Endodermal cell (in vitro differentiated cells): ENCODE measurements at regions not wholly inside any gene's neighbourhood (a gene's known extent, or its start where the extent isn't known, plus 50 kb on each side); places are given as distances from the start of the nearest gene placed in this dataset.

Experiments used
- DNase-seq: peaks from one replicate; pipeline ENCODE4 v3.0.0-alpha.2; 2017
- H3K27ac ChIP-seq: 2 replicates; pipeline ENCODE4 v1.5.1; 2013; ENCODE audit warnings: mild to moderate bottlenecking, low read depth, low read length, moderate library complexity
- H3K27me3 ChIP-seq: 2 replicates; pipeline ENCODE4 v1.6.1; 2013; ENCODE audit warnings: mild to moderate bottlenecking, low read length, moderate library complexity; ENCODE audit not compliant: insufficient read depth, control insufficient read depth, poor library complexity, severe bottlenecking
- H3K36me3 ChIP-seq: 2 replicates; pipeline ENCODE4 v1.7.0; 2013; ENCODE audit warnings: mild to moderate bottlenecking, low read length, moderate library complexity; ENCODE audit not compliant: control insufficient read depth, insufficient read depth
- H3K4me1 ChIP-seq: one replicate; pipeline ENCODE4 v1.7.0; 2013; ENCODE audit warnings: low read length; ENCODE audit not compliant: control insufficient read depth, insufficient read depth
- H3K4me3 ChIP-seq: 2 replicates; pipeline ENCODE4 v1.5.1; 2013; ENCODE audit warnings: mild to moderate bottlenecking, low read length, moderate library complexity
- H3K9ac ChIP-seq: 2 replicates; pipeline ENCODE4 v1.6.1; 2013; ENCODE audit warnings: mild to moderate bottlenecking, low read length, moderate library complexity; ENCODE audit not compliant: poor library complexity, severe bottlenecking; ENCODE audit errors: extremely low read depth
- H3K9me3 ChIP-seq: 2 replicates; pipeline ENCODE4 v1.6.1; 2013; ENCODE audit warnings: mild to moderate bottlenecking, low read length, moderate library complexity; ENCODE audit not compliant: control insufficient read depth
- H3K27ac Mint-ChIP-seq: 2 replicates; pipeline ENCODE4 v1.8.0; 2020; ENCODE audit warnings: mixed read lengths
- H3K27me3 Mint-ChIP-seq: 2 replicates; pipeline ENCODE4 v1.8.0; 2021; ENCODE audit warnings: mild to moderate bottlenecking, mixed read lengths; ENCODE audit not compliant: insufficient read depth
- H3K36me3 Mint-ChIP-seq: 2 replicates; pipeline ENCODE4 v1.8.0; 2020; ENCODE audit warnings: low read depth, mixed read lengths
- H3K4me1 Mint-ChIP-seq: 2 replicates; pipeline ENCODE4 v1.8.0; 2020; ENCODE audit warnings: mixed read lengths
- H3K4me3 Mint-ChIP-seq: 2 replicates; pipeline ENCODE4 v1.8.0; 2020; ENCODE audit warnings: mild to moderate bottlenecking, moderate library complexity, mixed read lengths
- H3K9me3 Mint-ChIP-seq: 2 replicates; pipeline ENCODE4 v1.8.0; 2020; ENCODE audit warnings: mild to moderate bottlenecking, mixed read lengths
- CTCF ChIP-seq: fragments of 200-600 bp; sonication (generic); conservative IDR thresholded peaks from 2 replicates; pipeline ENCODE4 v1.5.0; 2021; ENCODE audit warnings: antibody characterized with exemption, mild to moderate bottlenecking
- WGBS, 2 experiments: methylation state at CpG; one replicate each; pipeline versions ENCODE4 v1.1.5 to v1.1.7; 2013; ENCODE audit warnings: missing lambda C conversion rate in 2 of 2, mixed read lengths in 1 of 2; ENCODE audit not compliant: insufficient coverage in 1 of 2, insufficient read length in 1 of 2; 5-methylcytosine and 5-hydroxymethylcytosine counted together

DNA sequence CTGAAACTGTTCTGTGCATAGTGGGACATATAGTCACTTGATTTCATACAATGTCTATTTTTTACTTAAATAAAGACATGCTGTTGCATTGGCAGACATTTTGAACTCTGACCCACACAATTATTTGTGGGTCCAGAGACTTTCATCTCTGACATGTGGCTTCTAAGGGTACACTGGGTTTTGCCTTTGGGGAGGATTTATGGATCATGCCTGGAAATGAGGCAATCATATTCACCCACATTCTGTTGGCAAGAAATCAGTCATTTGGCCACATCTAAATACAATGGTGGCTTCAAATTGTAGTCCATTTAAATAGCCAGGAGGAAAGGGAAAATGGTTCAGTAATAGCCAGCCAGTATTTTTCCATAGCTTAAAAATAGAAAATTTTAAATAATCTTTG, 238.3 kb upstream of the KLF12 start:
- Histone ChIP-seq H3K4me3 (no peak overlapping the region), H3K4me1 (no peaks in the 10 kb centered on the region), H3K27me3 (no peaks in the 10 kb centered on the region), H3K9ac (no peak overlapping the region), H3K9me3 (no peaks in the 10 kb centered on the region), H3K36me3 (no peaks in the 10 kb centered on the region), H3K27ac (no peak overlapping the region)
- Mint-ChIP-seq H3K9me3 (no peaks in the 10 kb centered on the region), H3K4me1 (no peaks in the 10 kb centered on the region), H3K36me3 (no peaks in the 10 kb centered on the region), H3K27ac (no peak overlapping the region), H3K27me3 (no peaks in the 10 kb centered on the region), H3K4me3 (no peak overlapping the region)
- TF ChIP-seq CTCF, result no peak
- no peak for DNase-seq

- Mint-ChIP-seq H3K27me3 (no peaks in the 10 kb centered on the region), H3K4me1 (no peaks in the 10 kb centered on the region), H3K36me3 (no peaks in the 10 kb centered on the region), H3K4me3 (no peak overlapping the region), H3K27ac (no peak overlapping the region), H3K9me3 (no peaks in the 10 kb centered on the region)
- no peak for DNase-seq
- Histone ChIP-seq H3K9ac (no peak overlapping the region), H3K36me3 (no peaks in the 10 kb centered on the region), H3K9me3 (no peaks in the 10 kb centered on the region), H3K4me3 (no peak overlapping the region), H3K27ac (no peak overlapping the region), H3K27me3 (no peaks in the 10 kb centered on the region), H3K4me1 (no peaks in the 10 kb centered on the region)
- TF ChIP-seq CTCF, result no peak
- WGBS, 2 experiments, result 97 to 100% methylated on average over 2 to 8 of the region's 8 CpGs
These were observed 233.0 kb upstream of the KLF12 start for GRCh38 chr13:74367193-74367592.

DNA sequence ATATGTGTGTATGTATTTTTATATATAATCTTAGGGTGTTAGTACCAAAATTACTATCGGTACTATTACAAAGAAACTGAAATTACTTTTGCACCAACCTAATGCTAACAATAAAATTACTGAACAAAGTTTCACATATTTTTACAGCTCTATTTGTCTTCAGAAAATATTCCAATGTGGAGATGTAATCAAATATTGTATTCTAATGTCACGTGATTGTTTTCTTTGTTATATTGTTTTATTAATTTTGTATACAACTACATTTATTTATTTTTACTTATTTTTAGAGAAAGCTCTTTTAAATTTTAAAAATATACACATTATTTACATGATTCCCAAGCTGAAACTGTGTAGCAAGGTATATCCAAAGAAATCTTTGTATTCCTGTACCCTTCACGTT, 227.1 kb upstream of the KLF12 start:
- 93% methylated on average over 2 of the region's 3 CpGs; no CpG with 5 or more reads in 1 of the 2 experiments for WGBS, 2 experiments
- Histone ChIP-seq H3K27me3 (no peaks in the 10 kb centered on the region), H3K4me1 (no peaks in the 10 kb centered on the region), H3K27ac (no peak overlapping the region), H3K4me3 (no peak overlapping the region), H3K9ac (no peak overlapping the region), H3K9me3 (no peaks in the 10 kb centered on the region), H3K36me3 (no peaks in the 10 kb centered on the region)
- DNase-seq, result no peak
- no peaks in the 10 kb centered on the region for H3K27me3 Mint-ChIP-seq
- H3K9me3 Mint-ChIP-seq, result no peaks in the 10 kb centered on the region
- H3K27ac Mint-ChIP-seq, result no peak overlapping the region
- no peaks in the 10 kb centered on the region for H3K36me3 Mint-ChIP-seq
- no peak for TF ChIP-seq CTCF
- no peak overlapping the region for H3K4me3 Mint-ChIP-seq
- H3K4me1 Mint-ChIP-seq, result no peaks in the 10 kb centered on the region
